HG02973 (cell line): ENCODE measurements at regions not wholly inside any gene's neighbourhood (a gene's known extent, or its start where the extent isn't known, plus 50 kb on each side); places are given as distances from the start of the nearest gene placed in this dataset.
"Not testable (repeated sequence)": the region's sequence is repeated elsewhere in the genome, so short reads cannot be mapped to it uniquely, and the experiment has no call there.

Experiments
- ATAC-seq: cut with Tn5 transposase; IDR thresholded peaks from one replicate; pipeline ENCODE4 v1.9.1; 2021; ENCODE audit warnings: moderate library complexity; ENCODE audit not compliant: unreplicated experiment

DNA sequence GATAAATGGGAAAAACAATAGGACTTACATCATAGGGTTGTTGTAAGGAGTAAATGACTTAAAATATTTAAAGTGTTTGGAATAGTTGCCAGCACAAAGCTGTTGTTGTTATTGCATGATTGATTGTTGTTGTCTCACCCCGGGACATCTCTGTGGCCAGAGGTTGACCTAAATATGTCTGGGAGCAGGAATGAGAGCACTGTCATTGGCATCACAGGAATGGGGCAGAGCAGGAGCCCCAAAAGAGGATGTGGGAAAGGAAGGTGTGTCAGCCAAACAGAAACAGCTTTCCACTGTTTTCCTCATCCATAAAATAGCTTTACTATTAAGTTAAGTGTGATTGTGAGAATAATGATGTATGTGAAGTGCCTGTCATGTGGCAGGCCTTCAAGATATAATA, 121.6 kb downstream of the TMEM168 start:
- ATAC-seq: no peak

DNA sequence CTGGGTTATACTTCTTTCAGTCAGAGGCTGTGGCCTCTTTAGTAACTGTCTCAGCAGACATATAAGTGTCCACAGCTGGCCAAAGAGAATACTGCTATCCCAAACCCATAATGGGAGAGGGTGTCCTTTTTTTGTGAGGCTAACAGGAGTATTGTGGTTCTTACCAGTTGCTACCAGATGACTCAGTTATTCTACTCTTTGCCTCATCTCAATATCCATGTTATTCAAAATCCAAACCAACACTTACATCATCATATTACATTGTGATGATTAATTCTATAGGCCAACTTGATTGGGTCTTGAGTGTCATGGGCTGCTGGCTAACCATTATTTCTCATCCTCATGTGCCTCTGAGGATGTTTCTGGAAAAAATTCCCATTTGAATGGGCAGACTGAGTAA, 120.9 kb downstream of the TMEM168 start:
- no peak for ATAC-seq

DNA sequence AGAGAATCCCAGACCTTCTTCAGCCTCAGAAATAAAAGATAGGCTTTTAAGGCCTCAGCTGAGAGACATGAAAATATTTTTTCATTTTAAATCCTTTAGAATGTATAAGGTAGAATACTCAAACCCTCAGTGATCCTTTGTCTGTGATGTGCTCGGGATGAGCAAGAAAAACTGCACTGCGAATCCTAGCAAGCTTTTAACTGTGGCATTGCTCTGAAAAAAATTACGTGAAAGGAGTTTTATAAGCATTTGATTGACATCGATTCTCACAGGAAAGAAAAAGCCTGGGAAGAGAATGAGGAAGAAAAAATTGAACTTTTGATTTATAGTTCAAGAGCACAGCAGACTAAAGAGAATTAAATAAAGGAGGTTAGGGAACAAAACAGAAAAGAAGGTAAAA, 120.0 kb downstream of the TMEM168 start:
- ATAC-seq: no peak

DNA sequence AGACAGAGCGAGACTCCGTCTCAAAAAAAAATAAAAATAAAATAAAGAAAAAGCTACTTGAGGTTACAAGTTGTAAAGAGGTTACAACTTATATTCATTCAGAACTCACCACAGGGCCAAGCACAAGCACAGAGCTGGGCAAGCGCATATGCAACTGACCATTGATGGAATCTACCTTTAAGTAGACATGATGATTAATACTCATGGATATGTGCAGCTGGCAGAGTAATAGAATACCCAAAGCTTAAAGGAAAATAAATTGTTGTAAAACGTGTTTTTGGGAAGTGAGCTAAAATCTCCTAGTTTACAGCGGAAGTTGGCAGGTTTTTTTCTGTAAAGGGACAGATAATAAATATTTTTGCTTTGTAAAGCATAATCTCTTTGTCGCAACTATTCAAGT, 111.6 kb downstream of the TMEM168 start:
- no peak for ATAC-seq

DNA sequence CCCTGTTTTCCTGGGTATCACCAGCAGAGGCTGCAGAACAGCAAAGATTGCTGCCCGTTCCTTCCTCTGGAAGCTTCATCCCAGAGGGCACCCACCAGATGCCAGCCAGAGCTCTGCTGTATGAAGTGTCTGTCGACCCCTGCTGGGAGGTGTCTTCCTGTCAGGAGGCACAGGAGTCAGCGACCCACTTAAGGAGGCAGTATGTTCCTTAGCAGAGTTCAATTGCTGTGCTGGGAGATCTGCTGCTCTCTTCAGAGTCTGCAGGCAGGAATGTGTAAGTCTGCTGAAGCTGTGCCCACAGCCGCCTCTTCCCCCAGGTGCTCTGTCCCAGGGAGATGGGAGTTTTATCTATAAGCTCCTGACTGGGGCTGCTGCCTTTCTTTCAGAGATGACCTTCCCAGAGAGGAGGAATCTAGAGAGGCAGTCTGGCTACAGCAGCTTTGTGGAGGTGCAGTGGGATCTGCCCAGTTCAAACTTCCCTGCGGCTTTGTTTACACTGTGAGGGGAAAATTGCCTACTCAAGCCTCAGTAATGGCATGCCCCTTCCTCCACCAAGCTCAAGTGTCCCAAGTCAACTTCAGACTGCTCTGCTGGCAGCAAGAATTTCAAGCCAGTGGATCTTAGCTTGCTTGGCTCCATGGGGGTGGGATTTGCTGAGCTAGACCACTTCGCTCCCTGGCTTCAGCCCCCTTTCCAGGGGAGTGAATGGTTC, 100.6 kb downstream of the TMEM168 start:
- not testable (repeated sequence) for ATAC-seq

DNA sequence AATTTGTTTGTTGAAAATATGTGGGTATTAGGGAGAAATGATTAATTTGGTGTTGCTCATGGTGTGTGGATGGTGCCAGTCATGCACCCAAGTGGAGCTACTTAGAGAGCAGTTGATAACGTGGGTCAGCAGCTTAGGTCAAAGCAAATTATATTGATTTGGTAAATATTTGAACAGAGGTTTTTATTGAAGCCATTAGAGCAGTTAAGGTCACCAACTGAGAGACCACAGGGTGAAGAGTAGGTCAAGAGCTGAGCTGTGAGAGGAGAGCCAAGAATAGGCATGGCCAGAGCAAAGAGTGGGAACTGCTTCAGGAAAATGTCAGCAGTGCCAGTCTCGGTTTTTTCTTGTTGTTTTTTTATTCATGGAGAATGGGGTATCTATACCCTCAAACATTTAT, 97.9 kb downstream of the TMEM168 start:
- ATAC-seq: no peak

DNA sequence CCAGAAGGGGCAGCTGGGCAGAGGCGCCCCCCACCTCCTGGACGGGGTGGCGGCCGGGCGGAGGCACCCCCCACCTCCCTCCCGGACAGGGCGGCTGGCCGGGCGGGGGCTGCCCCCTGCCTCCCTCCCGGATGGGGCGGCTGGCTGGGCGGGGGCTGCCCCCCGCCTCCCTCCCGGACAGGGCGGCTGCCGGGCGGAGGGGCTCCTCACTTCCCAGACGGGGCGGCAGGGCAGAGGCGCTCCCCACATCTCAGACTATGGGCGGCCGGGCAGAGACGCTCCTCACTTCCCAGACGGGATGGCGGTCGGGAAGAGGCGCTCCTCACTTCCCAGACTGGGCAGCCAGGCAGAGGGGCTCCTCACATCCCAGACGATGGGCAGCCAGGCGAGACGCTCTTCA, 93.0 kb downstream of the TMEM168 start:
- not testable (repeated sequence) for ATAC-seq

DNA sequence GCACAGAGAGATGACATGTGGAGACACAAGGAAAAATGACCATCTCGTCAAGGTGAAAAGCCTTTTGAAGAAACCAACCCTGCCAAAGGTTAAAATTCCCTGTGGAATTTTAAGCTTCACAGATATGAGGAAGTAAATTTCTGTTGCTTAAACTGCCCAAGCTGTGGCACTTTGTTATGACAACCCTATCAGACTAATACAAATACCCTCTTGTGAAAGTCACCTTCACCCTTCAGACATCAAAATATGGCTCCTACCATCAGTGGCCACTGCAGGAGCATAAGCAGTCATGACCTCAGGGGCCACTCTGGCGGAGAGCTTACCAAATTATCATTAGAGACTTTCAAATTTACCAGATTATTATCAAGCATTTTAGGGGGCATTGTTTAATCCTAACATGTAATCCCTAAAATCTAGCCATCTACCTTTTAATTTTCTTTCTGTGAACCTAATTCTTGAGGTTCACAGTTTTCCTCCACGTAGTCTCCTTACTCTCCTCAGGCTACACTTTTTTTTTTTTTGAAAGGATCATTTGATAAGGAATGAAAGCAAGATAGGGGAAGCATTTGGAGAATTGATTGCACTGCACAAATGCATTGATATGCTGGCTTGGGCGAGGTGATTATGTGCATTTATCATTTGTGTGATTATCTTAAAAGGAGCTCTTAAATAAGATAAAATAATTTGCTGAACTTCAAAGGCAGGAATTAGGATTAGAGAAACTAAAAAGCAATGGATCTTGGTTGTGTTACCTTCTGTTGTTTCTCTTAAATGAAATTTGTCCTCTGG, 90.3 kb downstream of the TMEM168 start:
- no peak for ATAC-seq

DNA sequence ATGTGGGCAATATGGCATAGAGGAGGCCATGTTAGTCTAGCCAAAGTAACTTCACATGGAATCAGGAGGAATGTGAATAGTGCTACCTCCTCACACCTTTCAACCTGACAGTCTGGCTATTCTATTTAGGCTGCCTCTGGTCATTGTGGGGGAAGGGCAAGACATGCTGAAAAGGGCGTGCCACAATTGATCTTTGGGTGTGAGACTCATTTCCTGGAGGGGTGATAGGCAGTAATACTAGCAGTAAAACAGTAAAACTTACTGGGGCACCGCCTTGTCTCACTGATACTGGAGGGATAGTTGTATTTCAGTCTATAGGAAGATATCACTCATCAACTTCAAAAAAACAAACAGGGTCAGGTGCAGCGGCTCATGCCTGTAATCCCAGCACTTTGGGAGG, 88.7 kb downstream of the TMEM168 start:
- no peak for ATAC-seq

DNA sequence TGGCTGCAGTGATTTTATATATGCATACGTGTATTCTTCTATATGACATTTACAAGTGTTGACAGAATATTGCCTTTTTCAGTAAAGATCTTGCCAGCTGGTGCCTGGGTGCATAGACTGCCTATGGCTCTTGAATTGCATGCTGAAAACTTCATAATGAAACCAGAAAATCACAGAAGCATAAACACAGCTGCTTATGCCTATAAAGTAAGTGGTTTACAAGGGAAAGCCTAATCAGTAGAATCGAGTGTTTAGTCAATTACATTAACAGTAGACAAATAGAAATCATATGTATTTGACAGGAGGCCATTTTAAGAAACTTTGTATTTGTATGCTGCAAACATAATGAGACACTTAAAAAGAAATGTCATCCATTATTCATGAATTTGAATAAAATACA, 82.5 kb downstream of the TMEM168 start:
- no peak for ATAC-seq

DNA sequence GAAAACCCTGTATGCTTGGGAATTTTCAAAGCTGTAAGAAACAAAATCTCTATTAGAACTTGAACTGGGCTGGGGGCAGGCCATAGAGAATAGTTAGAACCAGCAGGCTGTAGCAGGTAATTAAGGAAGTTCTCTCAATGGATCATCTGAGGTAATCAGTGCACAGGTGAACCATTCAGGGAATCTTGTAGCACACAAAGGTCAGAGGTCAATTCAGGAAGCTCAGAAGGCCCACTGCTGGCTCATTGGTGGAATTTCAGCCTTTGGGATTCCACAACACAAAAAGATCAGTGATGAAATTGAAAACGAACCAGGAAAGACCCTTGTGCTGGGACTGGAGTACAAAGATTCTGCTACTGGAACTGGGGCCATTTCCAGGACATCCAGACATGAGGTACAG, 82.0 kb downstream of the TMEM168 start:
- no peak for ATAC-seq
